H54 (cell line): ENCODE measurements at regions not wholly inside any gene's neighbourhood (a gene's known extent, or its start where the extent isn't known, plus 50 kb on each side); places are given as distances from the start of the nearest gene placed in this dataset.
"Not testable (repeated sequence)": the region's sequence is repeated elsewhere in the genome, so short reads cannot be mapped to it uniquely, and the experiment has no call there.

Source experiments
- DNase-seq: peaks from one replicate; pipeline ENCODE4 v3.0.0; 2011; ENCODE audit warnings: low spot score, mixed read lengths; ENCODE audit not compliant: insufficient read length
- FAIRE-seq: peaks from 3 replicates; lab custom pipeline; 2011; peaks lifted over from hg19 to GRCh38; lab: Jason Lieb, UNC
- POLR2A ChIP-seq: IDR thresholded peaks from 2 replicates; pipeline ENCODE4 v1.6.1; 2011; ENCODE audit warnings: low read depth, mild to moderate bottlenecking, low read length

- DNase-seq = no peak
- no peak for FAIRE-seq
- no peak for TF ChIP-seq POLR2A
These were observed 251.0 kb upstream of the MGAT5 start for GRCh38 chr2:134002921-134003320.

GRCh38 chr2:134004467-134004866 is 249.4 kb upstream of the MGAT5 start:
- TF ChIP-seq POLR2A = no peak
- DNase-seq (no peak), FAIRE-seq (no peak)

GRCh38 chr2:134008837-134009236 is 245.0 kb upstream of the MGAT5 start:
- no peak for TF ChIP-seq POLR2A
- DNase-seq (no peak), FAIRE-seq (no peak)

DNA sequence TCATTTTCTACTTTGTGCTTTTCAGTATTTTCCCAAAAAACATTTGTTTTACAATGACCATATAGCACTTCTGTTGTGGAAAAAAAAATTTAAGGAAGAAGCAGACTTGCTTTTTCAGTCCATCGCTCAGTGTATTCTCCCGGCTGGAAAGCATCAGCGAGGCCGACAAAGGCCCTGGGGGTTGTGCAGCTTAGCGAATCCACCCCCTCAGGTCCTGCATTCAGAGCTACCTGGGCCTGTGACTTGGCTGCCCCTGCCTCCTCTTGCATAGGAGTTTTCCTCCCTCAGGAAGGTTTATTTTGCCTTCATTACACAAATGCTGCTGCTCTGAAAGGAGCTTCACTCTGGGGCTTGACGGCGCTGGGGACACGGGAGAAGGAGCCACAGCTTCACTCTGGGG is 244.4 kb upstream of the MGAT5 start:
- DNase-seq (no peak), FAIRE-seq (no peak)

DNA sequence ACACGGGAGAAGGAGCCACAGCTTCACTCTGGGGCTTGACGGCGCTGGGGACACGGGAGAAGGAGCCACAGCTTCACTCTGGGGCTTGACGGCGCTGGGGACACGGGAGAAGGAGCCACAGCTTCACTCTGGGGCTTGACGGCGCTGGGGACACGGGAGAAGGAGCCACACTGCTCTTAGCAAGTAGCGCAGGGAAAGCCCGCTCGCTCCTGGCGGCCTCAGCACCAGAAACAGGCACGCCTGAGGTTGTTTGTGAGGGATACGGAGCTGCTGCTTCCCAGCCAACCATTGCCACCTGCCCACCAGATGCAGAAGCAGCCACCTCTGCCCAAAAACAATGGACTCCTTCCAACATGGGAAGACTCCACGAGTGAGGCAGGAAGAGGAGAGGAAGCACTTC is 244.0 kb upstream of the MGAT5 start:
- not testable (repeated sequence) for DNase-seq, FAIRE-seq

More for the DNA sequence above, 244.4 kb upstream of the MGAT5 start:
- no peak for TF ChIP-seq POLR2A

DNA sequence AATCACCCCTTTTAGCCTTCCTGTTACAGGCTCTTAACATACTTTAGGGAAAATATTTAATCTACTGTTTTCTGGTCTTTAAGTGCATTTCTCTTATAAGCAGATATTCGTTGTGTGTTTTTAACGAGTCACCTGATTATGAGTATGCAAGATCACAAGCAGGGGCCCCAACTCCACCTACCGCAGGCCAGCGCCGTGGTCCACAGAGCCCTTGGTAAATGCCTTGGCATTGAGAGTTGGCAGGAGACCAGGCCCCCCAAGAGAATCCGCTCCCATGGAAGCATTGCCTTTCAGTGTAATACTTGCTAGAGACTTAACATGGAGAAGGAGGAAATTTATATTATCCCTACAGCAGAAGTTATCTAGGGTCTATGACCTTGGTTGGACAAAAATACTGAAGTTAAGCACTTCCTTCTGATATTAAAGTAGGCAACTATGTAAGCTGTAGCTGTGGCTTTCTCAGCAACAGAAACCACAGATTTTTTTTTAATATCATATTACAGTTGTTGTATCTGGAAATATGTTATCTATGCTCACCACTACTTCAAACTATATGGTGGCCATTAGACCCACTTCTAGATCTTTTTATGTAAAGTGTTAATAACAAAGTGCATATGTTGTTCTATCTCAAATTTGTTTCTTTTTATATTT is 241.8 kb upstream of the MGAT5 start:
- no peak for DNase-seq
- FAIRE-seq = no peak
- TF ChIP-seq POLR2A = no peak

- FAIRE-seq (no peak), DNase-seq (no peak)
- no peak for TF ChIP-seq POLR2A
These were observed 239.5 kb upstream of the MGAT5 start for GRCh38 chr2:134014196-134014960.

GRCh38 chr2:134019871-134020270 is 234.0 kb upstream of the MGAT5 start:
- DNase-seq (no peak), FAIRE-seq (no peak)
- no peak for TF ChIP-seq POLR2A

DNA sequence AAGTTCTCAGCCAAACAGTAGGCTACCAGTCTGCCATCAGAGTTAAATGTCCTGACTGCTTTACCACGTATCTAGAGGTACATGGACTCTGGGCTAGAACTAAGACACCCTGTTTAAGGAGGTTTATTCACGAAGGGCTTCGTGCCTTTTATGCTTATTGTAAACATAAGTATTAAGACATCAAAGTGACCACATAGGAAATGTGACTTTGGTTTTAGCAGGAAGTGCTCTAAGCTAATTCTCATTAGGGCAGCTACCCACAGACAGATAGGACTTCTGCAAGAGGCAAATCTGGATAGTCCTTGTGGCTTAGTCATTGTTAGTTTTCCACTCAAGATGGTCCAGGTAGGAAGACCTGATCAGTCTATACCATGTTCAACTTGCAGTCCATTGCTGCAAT is 233.3 kb upstream of the MGAT5 start:
- DNase-seq (no peak), FAIRE-seq (no peak)
- no peak for TF ChIP-seq POLR2A

- FAIRE-seq = no peak
- no peak for DNase-seq
- TF ChIP-seq POLR2A = no peak
These were observed 231.9 kb upstream of the MGAT5 start for GRCh38 chr2:134021830-134022524.

- no peak for DNase-seq
- FAIRE-seq = no peak
- TF ChIP-seq POLR2A = no peak
These were observed 230.0 kb upstream of the MGAT5 start for GRCh38 chr2:134023854-134024253.

DNA sequence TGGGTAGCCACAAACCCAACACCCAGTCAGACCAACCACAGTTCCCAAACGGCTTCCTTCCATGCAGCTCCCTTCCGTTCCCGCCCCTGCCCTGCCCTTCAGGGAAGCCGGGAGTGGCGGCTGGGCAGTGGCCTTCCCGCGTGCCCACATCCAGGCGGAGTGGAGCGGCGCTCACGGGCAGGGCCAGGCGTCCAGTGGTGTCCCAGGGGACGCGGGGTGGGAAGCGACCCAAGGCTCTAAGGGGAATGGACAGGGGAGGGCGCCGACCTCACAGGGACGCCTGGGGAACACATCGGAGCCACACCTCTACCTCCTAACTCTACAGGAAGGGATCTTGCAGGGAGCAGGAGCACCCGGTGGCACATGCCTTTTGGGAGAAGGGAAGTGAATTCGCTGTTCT is 225.9 kb upstream of the MGAT5 start:
- FAIRE-seq (no peak), DNase-seq (no peak)
- TF ChIP-seq POLR2A = no peak

GRCh38 chr2:134029418-134029817 is 224.5 kb upstream of the MGAT5 start:
- FAIRE-seq (no peak), DNase-seq (no peak)
- no peak for TF ChIP-seq POLR2A

GRCh38 chr2:134031539-134031938 is 222.3 kb upstream of the MGAT5 start:
- DNase-seq (no peak), FAIRE-seq (no peak)
- no peak for TF ChIP-seq POLR2A

GRCh38 chr2:134035605-134036370 is 218.1 kb upstream of the MGAT5 start:
- TF ChIP-seq POLR2A = no peak
- FAIRE-seq (no peak), DNase-seq (no peak)
